Lower lobe of right lung (tissue), 2 donors: ENCODE measurements at regions not wholly inside any gene's neighbourhood (a gene's known extent, or its start where the extent isn't known, plus 50 kb on each side); places are given as distances from the start of the nearest gene placed in this dataset.

ENCODE experiments used
- ATAC-seq, 2 donors: fragments of 200-7000 bp; cut with Tn5 transposase; one replicate each; pipeline ENCODE4 v1.9.1; 2020 to 2022; ENCODE audit warnings: mild to moderate bottlenecking in 2 of 2, moderate library complexity in 2 of 2
- DNase-seq: peaks from one replicate; pipeline ENCODE4 v3.0.0-alpha.2; 2020
- H3K27ac ChIP-seq: fragments of 200-600 bp; one replicate; pipeline ENCODE4 v1.8.0; 2022
- H3K27me3 ChIP-seq: fragments of 200-600 bp; one replicate; pipeline ENCODE4 v1.8.0; 2022; ENCODE audit warnings: low read depth
- H3K36me3 ChIP-seq: fragments of 200-600 bp; one replicate; pipeline ENCODE4 v1.8.0; 2022; ENCODE audit warnings: mild to moderate bottlenecking
- H3K4me1 ChIP-seq: fragments of 200-600 bp; one replicate; pipeline ENCODE4 v1.8.0; 2022
- H3K4me3 ChIP-seq: fragments of 200-600 bp; one replicate; pipeline ENCODE4 v1.8.0; 2022; ENCODE audit warnings: mild to moderate bottlenecking
- H3K9me3 ChIP-seq: fragments of 200-600 bp; one replicate; pipeline ENCODE4 v1.8.0; 2022
- intact Hi-C: fragments of 100-400 bp; cut with DNase I; formaldehyde crosslinking; loops from one replicate; pipeline ENCODE4 v1.11.0; 2022
- TF ChIP-seq, protein P1 (sequence below): fragments of 200-600 bp; IDR thresholded peaks from one replicate; pipeline ENCODE4 v1.8.0; 2022; ENCODE audit warnings: antibody characterized with exemption, mild to moderate bottlenecking
- donor health status: DM: no; HTN: yes; CAD: no; lungs with severe emphysema.

- ATAC-seq (no peak), DNase-seq (no peak)
- H3K4me3 ChIP-seq, result no peak overlapping the region
- no peaks in the 10 kb centered on the region for H3K27me3 ChIP-seq
- H3K36me3 ChIP-seq, result no peaks in the 10 kb centered on the region
- no peaks in the 10 kb centered on the region for H3K4me1 ChIP-seq
- H3K27ac ChIP-seq, result no peak overlapping the region
- intact Hi-C loops, result no loop called here
- TF ChIP-seq, protein P1, sequence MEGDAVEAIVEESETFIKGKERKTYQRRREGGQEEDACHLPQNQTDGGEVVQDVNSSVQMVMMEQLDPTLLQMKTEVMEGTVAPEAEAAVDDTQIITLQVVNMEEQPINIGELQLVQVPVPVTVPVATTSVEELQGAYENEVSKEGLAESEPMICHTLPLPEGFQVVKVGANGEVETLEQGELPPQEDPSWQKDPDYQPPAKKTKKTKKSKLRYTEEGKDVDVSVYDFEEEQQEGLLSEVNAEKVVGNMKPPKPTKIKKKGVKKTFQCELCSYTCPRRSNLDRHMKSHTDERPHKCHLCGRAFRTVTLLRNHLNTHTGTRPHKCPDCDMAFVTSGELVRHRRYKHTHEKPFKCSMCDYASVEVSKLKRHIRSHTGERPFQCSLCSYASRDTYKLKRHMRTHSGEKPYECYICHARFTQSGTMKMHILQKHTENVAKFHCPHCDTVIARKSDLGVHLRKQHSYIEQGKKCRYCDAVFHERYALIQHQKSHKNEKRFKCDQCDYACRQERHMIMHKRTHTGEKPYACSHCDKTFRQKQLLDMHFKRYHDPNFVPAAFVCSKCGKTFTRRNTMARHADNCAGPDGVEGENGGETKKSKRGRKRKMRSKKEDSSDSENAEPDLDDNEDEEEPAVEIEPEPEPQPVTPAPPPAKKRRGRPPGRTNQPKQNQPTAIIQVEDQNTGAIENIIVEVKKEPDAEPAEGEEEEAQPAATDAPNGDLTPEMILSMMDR, result no peak
- H3K9me3 ChIP-seq, result no peaks in the 10 kb centered on the region
These were observed 2106.0 kb downstream of the PCDH7 start for GRCh38 chr4:32826169-32826568.

DNA sequence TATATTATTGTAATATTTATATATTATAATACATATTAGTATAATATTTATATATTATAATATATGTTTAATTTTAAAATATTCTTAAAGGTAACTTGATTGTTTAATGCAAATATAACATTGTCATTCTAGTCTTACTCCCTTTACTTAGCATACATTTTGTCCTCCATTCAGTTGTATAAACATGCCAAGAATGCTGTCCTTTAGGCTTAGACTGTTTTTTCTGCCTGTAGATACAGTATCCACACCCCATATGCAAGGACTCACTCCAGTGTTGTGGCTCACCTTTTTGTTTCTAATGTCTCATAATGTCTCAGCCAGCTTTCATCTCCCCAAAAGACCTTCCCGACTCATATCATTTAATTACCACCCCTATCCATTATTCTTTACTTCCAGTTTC is 2110.0 kb downstream of the PCDH7 start:
- intact Hi-C loops, result no loop called here
- ATAC-seq, result no peak
- Histone ChIP-seq H3K27ac (no peak overlapping the region), H3K4me1 (no peaks in the 10 kb centered on the region), H3K9me3 (no peaks in the 10 kb centered on the region), H3K27me3 (no peaks in the 10 kb centered on the region), H3K4me3 (no peak overlapping the region), H3K36me3 (no peaks in the 10 kb centered on the region)
- no peak for DNase-seq
- TF ChIP-seq, protein P1, result no peak

DNA sequence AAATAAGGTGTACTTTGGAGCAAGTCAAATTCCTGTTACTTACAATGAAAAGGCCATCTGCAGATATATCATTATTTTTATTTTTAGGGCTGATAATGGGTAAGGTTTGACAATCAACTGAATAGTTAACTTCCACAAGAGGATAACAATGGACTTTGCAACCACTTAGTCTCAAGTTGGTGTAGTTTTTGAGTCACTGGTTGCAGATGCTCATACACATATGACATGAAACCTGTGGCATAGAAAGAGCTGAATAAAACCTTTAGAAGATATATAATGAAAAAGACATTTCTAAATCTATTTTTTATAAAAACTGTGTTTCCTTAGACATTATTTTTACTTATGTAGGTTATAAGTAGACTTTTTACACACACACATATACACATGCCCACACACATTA is 2110.9 kb downstream of the PCDH7 start:
- Histone ChIP-seq H3K4me1 (no peaks in the 10 kb centered on the region), H3K4me3 (no peak overlapping the region), H3K36me3 (no peaks in the 10 kb centered on the region), H3K9me3 (no peaks in the 10 kb centered on the region), H3K27me3 (no peaks in the 10 kb centered on the region), H3K27ac (no peak overlapping the region)
- intact Hi-C loops, result no loop called here
- ATAC-seq (no peak), DNase-seq (no peak)
- TF ChIP-seq, protein P1, result no peak

GRCh38 chr4:32840461-32841189 is 2120.5 kb downstream of the PCDH7 start:
- no peaks in the 10 kb centered on the region for H3K27me3 ChIP-seq
- no peak overlapping the region for H3K27ac ChIP-seq
- H3K4me1 ChIP-seq, result no peaks in the 10 kb centered on the region
- intact Hi-C loops, result no loop called here
- H3K9me3 ChIP-seq, result no peaks in the 10 kb centered on the region
- DNase-seq (no peak), ATAC-seq (no peak)
- no peak overlapping the region for H3K4me3 ChIP-seq
- H3K36me3 ChIP-seq, result no peaks in the 10 kb centered on the region
- TF ChIP-seq, protein P1, result no peak

- no peaks in the 10 kb centered on the region for H3K27me3 ChIP-seq
- TF ChIP-seq, protein P1, result no peak
- DNase-seq, result no peak
These were observed 2121.0 kb downstream of the PCDH7 start for GRCh38 chr4:32841217-32841616.

More at GRCh38 chr4:32841217-32841616, 2121.0 kb downstream of the PCDH7 start:
- Histone ChIP-seq H3K4me3 (no peak overlapping the region), H3K9me3 (no peaks in the 10 kb centered on the region), H3K36me3 (no peaks in the 10 kb centered on the region), H3K27ac (no peak overlapping the region), H3K4me1 (no peaks in the 10 kb centered on the region)
- intact Hi-C loops, result no loop called here
- no peak for ATAC-seq
